ENCODE measurements at regions not wholly inside any gene's neighbourhood (a gene's known extent, or its start where the extent isn't known, plus 50 kb on each side); places are given as distances from the start of the nearest gene placed in this dataset.

DNA sequence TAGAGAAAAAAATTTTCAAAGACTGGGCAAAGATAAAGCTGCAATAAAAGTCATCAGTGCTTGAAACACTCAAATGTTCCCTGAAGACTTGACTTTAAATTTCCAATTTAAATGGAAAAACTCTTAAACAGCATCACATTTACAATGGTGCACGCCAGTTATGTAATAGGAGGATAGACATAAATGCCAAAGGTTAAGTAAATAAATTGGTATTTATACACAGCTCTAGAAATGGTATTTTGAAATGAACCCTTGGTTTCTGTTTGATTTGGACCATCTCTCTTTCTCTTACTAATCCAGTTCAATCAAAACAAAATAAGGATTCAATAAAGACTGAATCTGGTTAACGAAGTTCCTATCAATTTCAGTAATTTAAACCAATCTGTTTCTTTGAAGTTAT lies 272.6 kb downstream of the GPM6A start:
- DNase-seq (ENCODE audit: low spot score), result no peak

DNA sequence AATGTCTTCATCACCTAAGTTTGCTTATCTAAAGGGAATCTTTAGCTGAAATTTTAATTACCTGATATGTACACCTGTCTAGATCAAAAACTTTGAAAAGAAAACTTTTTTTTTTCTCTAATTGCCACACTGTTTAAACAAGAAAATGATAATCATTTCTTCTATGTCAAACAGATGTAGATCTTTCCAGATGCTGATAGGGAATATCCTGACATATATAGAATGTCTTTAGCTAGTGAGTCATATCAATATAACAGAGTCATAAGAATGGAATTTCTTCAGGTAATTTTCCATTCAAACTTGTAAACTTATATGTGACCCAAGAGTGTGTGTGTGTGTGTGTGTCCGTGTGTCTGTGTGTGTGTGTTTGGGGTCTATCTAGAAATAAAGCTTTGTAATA lies 271.9 kb downstream of the GPM6A start:
- DNase-seq (ENCODE audit: low spot score), result no peak

DNA sequence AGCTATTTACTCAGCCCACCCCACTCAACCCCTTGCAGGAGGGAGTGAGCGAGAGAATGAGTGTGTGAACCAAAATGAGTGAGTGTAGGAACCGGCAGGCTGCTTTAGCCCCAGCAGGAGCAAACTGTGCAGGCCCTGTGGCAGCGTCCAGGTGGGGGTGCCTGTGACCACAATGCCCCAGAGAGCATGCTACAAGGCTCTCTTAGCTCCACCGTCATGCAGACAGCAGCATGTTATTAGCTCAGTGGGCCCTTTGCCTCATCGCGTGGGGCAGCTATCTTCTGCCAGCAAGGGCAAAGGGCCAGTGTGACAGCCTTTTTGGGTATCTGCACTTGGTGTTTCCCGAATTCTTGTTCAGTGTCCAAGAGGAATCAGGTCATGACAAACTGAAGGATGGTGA lies 271.3 kb downstream of the GPM6A start:
- DNase-seq (ENCODE audit: low spot score), result no peak

DNA sequence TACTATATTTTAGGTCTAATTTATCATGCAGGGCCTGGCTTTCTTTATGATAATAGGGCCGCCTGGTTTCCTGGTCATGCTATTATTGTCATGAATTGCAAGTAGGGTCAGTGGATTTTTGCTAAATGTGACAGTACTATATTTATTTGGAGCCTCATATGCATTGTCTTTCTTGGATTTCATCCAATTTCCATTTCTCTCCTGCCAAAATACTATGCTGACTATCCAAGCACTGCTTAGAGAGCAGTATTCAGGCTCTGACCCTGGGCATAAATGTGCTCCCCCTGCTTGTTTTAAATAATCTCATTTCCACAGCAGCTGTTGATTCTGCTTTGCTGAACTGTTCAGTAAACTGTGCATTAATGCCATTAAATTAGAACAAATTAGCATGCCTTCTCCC lies 269.3 kb downstream of the GPM6A start:
- DNase-seq (ENCODE audit: low spot score), result no peak

DNA sequence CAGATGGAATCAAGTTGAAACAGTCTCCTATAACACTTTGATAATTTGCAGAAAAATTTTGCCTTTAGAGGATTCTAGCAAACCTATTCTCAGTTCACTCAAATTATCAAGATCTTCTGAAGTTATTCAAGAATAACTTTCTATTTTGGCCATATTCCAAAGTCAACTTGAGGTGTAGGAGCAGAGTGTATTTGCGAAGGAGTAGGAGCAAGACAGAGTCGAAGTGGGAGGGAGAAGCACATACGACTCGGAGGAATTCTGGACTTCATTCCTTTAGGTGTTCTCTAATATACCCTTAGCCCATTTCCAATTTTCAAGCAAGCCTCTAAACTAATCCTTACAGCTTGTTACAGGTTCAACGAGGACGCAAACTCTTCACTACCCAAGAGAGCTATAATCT lies 252.9 kb downstream of the GPM6A start:
- DNase-seq (ENCODE audit: low spot score), result no peak

DNA sequence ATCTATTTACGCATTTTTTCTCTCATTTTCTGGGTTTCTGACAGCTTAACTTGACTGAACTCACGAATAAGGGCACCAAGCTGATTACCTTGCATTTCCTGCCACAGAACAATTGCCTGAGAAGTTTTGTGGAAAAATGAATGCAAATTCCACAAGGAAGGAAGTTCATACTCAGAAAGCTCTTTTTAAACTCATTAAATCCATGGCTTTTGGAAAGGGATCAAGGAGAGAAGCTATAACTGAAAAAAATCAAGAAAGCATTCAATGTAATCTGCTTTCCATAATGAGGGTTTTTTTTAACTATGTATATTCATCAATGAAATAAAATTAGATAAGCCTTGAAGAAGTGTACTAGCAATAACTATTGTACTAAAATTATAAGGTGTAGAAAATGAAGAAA lies 252.5 kb downstream of the GPM6A start:
- DNase-seq (ENCODE audit: low spot score), result no peak

DNA sequence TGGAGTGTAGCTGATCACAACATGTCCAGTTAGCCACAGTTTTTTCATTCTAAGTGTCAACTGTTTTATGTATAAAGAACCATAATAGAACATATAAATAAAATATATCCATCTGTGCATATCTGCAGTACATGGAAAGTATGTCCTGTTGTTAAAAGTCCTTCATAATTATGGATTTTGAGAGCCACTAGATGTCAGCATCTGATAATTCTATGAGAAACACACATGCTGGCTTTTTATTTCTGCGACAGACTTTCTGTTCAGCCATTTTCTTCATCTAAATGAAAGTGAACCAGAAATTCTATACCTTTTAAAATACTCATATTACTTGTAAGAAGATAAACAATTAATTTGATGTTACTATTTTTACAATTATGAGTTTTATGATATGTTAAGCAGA lies 251.5 kb downstream of the GPM6A start:
- peak; percentile 39 for DNase-seq (ENCODE audit: low spot score)

DNA sequence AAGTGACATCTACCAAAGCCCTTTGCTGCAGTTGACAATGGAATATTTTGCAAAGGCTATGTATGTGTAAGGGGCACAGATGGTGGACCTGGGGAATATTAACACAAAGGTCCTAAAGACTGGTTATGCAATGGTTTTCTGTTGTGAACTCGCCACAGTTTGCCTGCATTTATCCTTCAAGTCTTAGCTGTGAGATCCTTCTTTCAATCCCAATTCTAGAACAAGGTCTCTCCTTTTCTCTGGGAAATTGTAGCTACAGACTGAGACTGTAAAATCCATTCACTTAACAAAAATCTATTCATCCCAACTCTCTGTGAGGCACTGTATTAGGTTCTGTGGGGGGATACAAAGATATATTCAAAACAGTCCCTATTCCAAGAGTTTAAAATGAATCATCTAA lies 250.4 kb downstream of the GPM6A start:
- no peak for DNase-seq (ENCODE audit: low spot score)

DNA sequence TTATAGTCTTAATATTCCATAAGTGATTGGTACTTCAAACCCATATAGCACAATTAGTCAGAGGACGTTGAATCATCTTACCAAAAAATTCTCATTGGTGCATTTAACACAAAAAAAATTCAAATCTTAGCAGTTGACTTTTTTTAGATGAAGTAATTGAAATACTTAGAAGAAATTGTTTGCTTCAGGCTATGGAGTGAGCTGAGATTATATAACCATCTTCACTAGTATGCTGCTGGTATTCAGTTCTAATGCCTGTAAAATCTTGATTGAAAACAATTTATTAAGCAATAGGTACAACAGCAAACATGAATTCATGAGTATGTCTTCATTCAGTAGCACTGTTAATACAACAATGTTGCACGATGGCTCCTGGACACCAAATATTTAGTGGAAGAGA lies 250.0 kb downstream of the GPM6A start:
- DNase-seq (ENCODE audit: low spot score), result no peak

DNA sequence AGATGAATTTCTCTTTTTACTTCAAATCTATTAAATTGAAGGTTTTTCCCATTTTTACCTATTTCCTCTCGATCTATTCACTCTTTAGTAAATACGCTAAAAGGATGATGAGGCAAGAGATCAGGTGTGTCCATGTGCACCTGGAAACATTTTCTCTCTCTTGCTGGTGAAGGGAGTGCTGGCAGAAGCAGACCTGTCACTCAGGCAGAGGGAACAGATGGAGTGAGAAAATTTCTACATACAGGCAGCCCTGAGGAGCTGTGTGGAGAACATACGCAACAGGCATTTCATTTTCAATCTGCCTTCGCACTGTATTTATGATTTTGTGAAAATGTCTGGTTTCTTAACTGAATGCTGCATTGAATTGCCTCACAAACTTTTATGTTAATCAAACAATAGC lies 249.5 kb downstream of the GPM6A start:
- DNase-seq (ENCODE audit: low spot score), result no peak
